Activated naive CD8-positive, alpha-beta T cell treated with anti-CD3 and anti-CD28 coated beads for 36 hours (primary cell): ENCODE measurements at regions not wholly inside any gene's neighbourhood (a gene's known extent, or its start where the extent isn't known, plus 50 kb on each side); places are given as distances from the start of the nearest gene placed in this dataset.
"Not testable (repeated sequence)": the region's sequence is repeated elsewhere in the genome, so short reads cannot be mapped to it uniquely, and the experiment has no call there.

Source experiments
- DNase-seq: peaks from one replicate; pipeline ENCODE4 v3.0.0; 2021
- H3K27ac Mint-ChIP-seq: one replicate; pipeline ENCODE4 v1.8.0; 2022; ENCODE audit warnings: mild to moderate bottlenecking, moderate library complexity, mixed read lengths
- H3K27me3 Mint-ChIP-seq: one replicate; pipeline ENCODE4 v1.8.0; 2022; ENCODE audit warnings: mild to moderate bottlenecking, mixed read lengths
- H3K36me3 Mint-ChIP-seq: one replicate; pipeline ENCODE4 v1.8.0; 2021; ENCODE audit warnings: mild to moderate bottlenecking, mixed read lengths
- H3K4me1 Mint-ChIP-seq: one replicate; pipeline ENCODE4 v1.8.0; 2021; ENCODE audit warnings: mixed read lengths
- H3K4me3 Mint-ChIP-seq: one replicate; pipeline ENCODE4 v1.8.0; 2022; ENCODE audit warnings: mild to moderate bottlenecking, moderate library complexity, mixed read lengths
- H3K9me3 Mint-ChIP-seq: one replicate; pipeline ENCODE4 v1.8.0; 2022; ENCODE audit warnings: mixed read lengths

GRCh38 chr16:86945166-86945900, 367.0 kb downstream of the FOXL1 start:
- Mint-ChIP-seq H3K27ac (no peak overlapping the region), H3K27me3 (no peaks in the 10 kb centered on the region), H3K4me1 (no peaks in the 10 kb centered on the region), H3K9me3 (no peaks in the 10 kb centered on the region), H3K36me3 (no peaks in the 10 kb centered on the region), H3K4me3 (no peak overlapping the region)
- DNase-seq: no peak

GRCh38 chr16:86946396-86946795, 368.0 kb downstream of the FOXL1 start:
- H3K4me3 Mint-ChIP-seq: no peak overlapping the region
- no peaks in the 10 kb centered on the region for H3K27me3 Mint-ChIP-seq
- H3K36me3 Mint-ChIP-seq: no peaks in the 10 kb centered on the region
- no peaks in the 10 kb centered on the region for H3K4me1 Mint-ChIP-seq
- no peaks in the 10 kb centered on the region for H3K9me3 Mint-ChIP-seq
- no peak for DNase-seq
- no peak overlapping the region for H3K27ac Mint-ChIP-seq

- Mint-ChIP-seq H3K4me3 (no peak overlapping the region), H3K36me3 (no peaks in the 10 kb centered on the region), H3K27me3 (no peaks in the 10 kb centered on the region), H3K9me3 (no peaks in the 10 kb centered on the region), H3K4me1 (no peaks in the 10 kb centered on the region), H3K27ac (no peak overlapping the region)
- no peak for DNase-seq
Observed at GRCh38 chr16:86946981-86947380, 368.6 kb downstream of the FOXL1 start.

GRCh38 chr16:86948046-86948445, 369.1 kb downstream of the C16orf95 start:
- Mint-ChIP-seq H3K4me3 (no peak overlapping the region), H3K36me3 (no peaks in the 10 kb centered on the region), H3K9me3 (no peaks in the 10 kb centered on the region), H3K27me3 (no peaks in the 10 kb centered on the region), H3K4me1 (no peaks in the 10 kb centered on the region), H3K27ac (no peak overlapping the region)
- DNase-seq: no peak

- no peaks in the 10 kb centered on the region for H3K4me1 Mint-ChIP-seq
- DNase-seq: no peak
Observed at GRCh38 chr16:86949116-86949515, 368.1 kb downstream of the C16orf95 start.

GRCh38 chr16:86949630-86950029, 367.6 kb downstream of the C16orf95 start:
- no peaks in the 10 kb centered on the region for H3K27me3 Mint-ChIP-seq
- no peak for DNase-seq
- no peak overlapping the region for H3K4me3 Mint-ChIP-seq
- no peaks in the 10 kb centered on the region for H3K9me3 Mint-ChIP-seq
- H3K4me1 Mint-ChIP-seq: no peaks in the 10 kb centered on the region
- no peak overlapping the region for H3K27ac Mint-ChIP-seq
- H3K36me3 Mint-ChIP-seq: no peaks in the 10 kb centered on the region

More at GRCh38 chr16:86949116-86949515, 368.1 kb downstream of the C16orf95 start:
- Mint-ChIP-seq H3K27ac (no peak overlapping the region), H3K9me3 (no peaks in the 10 kb centered on the region), H3K4me3 (no peak overlapping the region), H3K36me3 (no peaks in the 10 kb centered on the region), H3K27me3 (no peaks in the 10 kb centered on the region)

GRCh38 chr16:86951041-86951822, 366.0 kb downstream of the C16orf95 start:
- Mint-ChIP-seq H3K27ac (no peak overlapping the region), H3K4me1 (no peaks in the 10 kb centered on the region), H3K9me3 (no peaks in the 10 kb centered on the region), H3K4me3 (no peak overlapping the region), H3K27me3 (no peaks in the 10 kb centered on the region), H3K36me3 (no peaks in the 10 kb centered on the region)
- DNase-seq: no peak

GRCh38 chr16:86951831-86952598, 365.2 kb downstream of the C16orf95 start:
- Mint-ChIP-seq H3K27ac (no peak overlapping the region), H3K9me3 (no peaks in the 10 kb centered on the region), H3K4me1 (peaks cover 5% of the 10 kb centered on the region), H3K4me3 (no peak overlapping the region), H3K27me3 (peaks cover 7% of the 10 kb centered on the region), H3K36me3 (no peaks in the 10 kb centered on the region)
- DNase-seq: no peak

GRCh38 chr16:86952769-86953168, 364.4 kb downstream of the C16orf95 start:
- no peak overlapping the region for H3K27ac Mint-ChIP-seq
- no peaks in the 10 kb centered on the region for H3K9me3 Mint-ChIP-seq
- H3K27me3 Mint-ChIP-seq: peaks cover 8% of the 10 kb centered on the region
- no peak overlapping the region for H3K4me3 Mint-ChIP-seq
- H3K4me1 Mint-ChIP-seq: peaks cover 5% of the 10 kb centered on the region
- no peaks in the 10 kb centered on the region for H3K36me3 Mint-ChIP-seq
- DNase-seq: no peak

- Mint-ChIP-seq H3K27me3 (peaks cover 16% of the 10 kb centered on the region), H3K4me3 (no peak overlapping the region), H3K4me1 (peaks cover 5% of the 10 kb centered on the region), H3K36me3 (no peaks in the 10 kb centered on the region), H3K9me3 (no peaks in the 10 kb centered on the region), H3K27ac (no peak overlapping the region)
- DNase-seq: no peak
Observed at GRCh38 chr16:86953631-86954391, 363.4 kb downstream of the C16orf95 start.

- no peak overlapping the region for H3K27ac Mint-ChIP-seq
- DNase-seq: no peak
- no peaks in the 10 kb centered on the region for H3K9me3 Mint-ChIP-seq
- H3K4me3 Mint-ChIP-seq: no peak overlapping the region
- H3K4me1 Mint-ChIP-seq: peaks cover 5% of the 10 kb centered on the region
- H3K27me3 Mint-ChIP-seq: peaks cover 25% of the 10 kb centered on the region
- H3K36me3 Mint-ChIP-seq: no peaks in the 10 kb centered on the region
Observed at GRCh38 chr16:86955136-86955855, 361.9 kb downstream of the C16orf95 start.

GRCh38 chr16:86956437-86956836, 360.8 kb downstream of the C16orf95 start:
- DNase-seq: no peak
- Mint-ChIP-seq H3K27me3 (peaks cover 28% of the 10 kb centered on the region), H3K9me3 (no peaks in the 10 kb centered on the region), H3K4me3 (no peak overlapping the region), H3K4me1 (peaks cover 5% of the 10 kb centered on the region), H3K36me3 (no peaks in the 10 kb centered on the region), H3K27ac (no peak overlapping the region)

GRCh38 chr16:86957662-86958198, 359.5 kb downstream of the C16orf95 start:
- not testable (repeated sequence) for H3K27ac Mint-ChIP-seq, H3K36me3 Mint-ChIP-seq, H3K4me1 Mint-ChIP-seq, H3K4me3 Mint-ChIP-seq, H3K9me3 Mint-ChIP-seq, DNase-seq
- H3K27me3 Mint-ChIP-seq: peaks cover 29% of the 10 kb centered on the region

GRCh38 chr16:86958423-86958822, 358.8 kb downstream of the C16orf95 start:
- Mint-ChIP-seq H3K9me3 (no peaks in the 10 kb centered on the region), H3K27ac (no peak overlapping the region), H3K4me3 (no peak overlapping the region), H3K36me3 (no peaks in the 10 kb centered on the region), H3K27me3 (peaks cover 29% of the 10 kb centered on the region), H3K4me1 (peaks cover 5% of the 10 kb centered on the region)
- no peak for DNase-seq
